T follicular helper cell (primary cell): ENCODE measurements at regions not wholly inside any gene's neighbourhood (a gene's known extent, or its start where the extent isn't known, plus 50 kb on each side); places are given as distances from the start of the nearest gene placed in this dataset.
A peak's percentile ranks its signal among the peaks of the same experiment; 100 is the strongest.

Source experiments
- DNase-seq: peaks from one replicate; pipeline ENCODE4 v3.0.0-alpha.2; 2020; ENCODE audit warnings: low read depth

GRCh38 chr2:118237451-118237850 lies 149.2 kb downstream of the INSIG2 start:
- DNase-seq, result no peak

- DNase-seq, result no peak
Observed at GRCh38 chr2:118232796-118233195, 144.5 kb downstream of the INSIG2 start.

- DNase-seq, result no peak
Observed at GRCh38 chr2:118232391-118232790, 144.1 kb downstream of the INSIG2 start.

- no peak for DNase-seq
Observed at GRCh38 chr2:118231759-118232158, 143.5 kb downstream of the INSIG2 start.

GRCh38 chr2:118227698-118228508 lies 139.6 kb downstream of the INSIG2 start:
- no peak for DNase-seq

GRCh38 chr2:118225666-118226065 lies 137.4 kb downstream of the INSIG2 start:
- DNase-seq, result no peak

GRCh38 chr2:118224895-118225311 lies 136.6 kb downstream of the INSIG2 start:
- DNase-seq, result no peak

GRCh38 chr2:118223992-118224894 lies 136.0 kb downstream of the INSIG2 start:
- peak; percentile 12 for DNase-seq

- DNase-seq, result no peak
Observed at GRCh38 chr2:118223511-118223991, 135.3 kb downstream of the INSIG2 start.

- DNase-seq, result no peak
Observed at GRCh38 chr2:118222672-118223421, 134.6 kb downstream of the INSIG2 start.

GRCh38 chr2:118222273-118222594 lies 134.0 kb downstream of the INSIG2 start:
- no peak for DNase-seq

- DNase-seq, result no peak
Observed at GRCh38 chr2:118221536-118222272, 133.4 kb downstream of the INSIG2 start.

- DNase-seq, result no peak
Observed at GRCh38 chr2:118219611-118220010, 131.3 kb downstream of the INSIG2 start.

- DNase-seq, result no peak
Observed at GRCh38 chr2:118216224-118216623, 128.0 kb downstream of the INSIG2 start.

- no peak for DNase-seq
Observed at GRCh38 chr2:118209727-118210126, 121.5 kb downstream of the INSIG2 start.

- DNase-seq, result no peak
Observed at GRCh38 chr2:118207889-118208288, 119.6 kb downstream of the INSIG2 start.

GRCh38 chr2:118202707-118203303 lies 114.5 kb downstream of the INSIG2 start:
- DNase-seq, result peak; percentile 29

GRCh38 chr2:118198268-118198667 lies 110.0 kb downstream of the INSIG2 start:
- DNase-seq, result no peak

GRCh38 chr2:118197011-118197675 lies 108.9 kb downstream of the INSIG2 start:
- no peak for DNase-seq

- no peak for DNase-seq
Observed at GRCh38 chr2:118190474-118190873, 102.2 kb downstream of the INSIG2 start.
